Spinal cord (tissue), 9 donors: ENCODE measurements at regions not wholly inside any gene's neighbourhood (a gene's known extent, or its start where the extent isn't known, plus 50 kb on each side); places are given as distances from the start of the nearest gene placed in this dataset.

Experiments used
- DNase-seq, 6 donors: peaks; one replicate each; pipeline versions ENCODE4 v3.0.0 to v3.0.0-alpha.2; 2013 to 2015; ENCODE audit warnings: low spot score in 6 of 6, low read depth in 4 of 6
- H3K27ac ChIP-seq: one replicate; pipeline ENCODE4 v1.5.1; 2013; ENCODE audit warnings: low read depth, low read length, control low read depth
- H3K27me3 ChIP-seq: one replicate; pipeline ENCODE4 v1.6.1; 2013; ENCODE audit warnings: low read length; ENCODE audit not compliant: control insufficient read depth, insufficient read depth
- H3K36me3 ChIP-seq: one replicate; pipeline ENCODE4 v1.6.1; 2013; ENCODE audit warnings: low read length; ENCODE audit not compliant: control insufficient read depth, insufficient read depth
- H3K4me1 ChIP-seq: one replicate; pipeline ENCODE4 v1.6.1; 2013; ENCODE audit warnings: low read length; ENCODE audit not compliant: control insufficient read depth, insufficient read depth
- H3K4me3 ChIP-seq: one replicate; pipeline ENCODE4 v1.5.1; 2013; ENCODE audit warnings: low read depth, low read length, control low read depth
- H3K9me3 ChIP-seq: one replicate; pipeline ENCODE4 v1.6.1; 2013; ENCODE audit warnings: low read length; ENCODE audit not compliant: control insufficient read depth, insufficient read depth
- WGBS: methylation state at CpG from one replicate; pipeline ENCODE4 v1.1.5; 2013; ENCODE audit warnings: missing lambda C conversion rate; ENCODE audit not compliant: insufficient coverage; 5-methylcytosine and 5-hydroxymethylcytosine counted together
- donor health status: healthy.

GRCh38 chr4:188911707-188912106 lies 772.5 kb downstream of the TRIML1 start:
- H3K36me3 ChIP-seq, result no peaks in the 10 kb centered on the region
- H3K27ac ChIP-seq, result no peak overlapping the region
- no peak for DNase-seq
- H3K4me1 ChIP-seq, result no peaks in the 10 kb centered on the region
- no peaks in the 10 kb centered on the region for H3K27me3 ChIP-seq
- no peak overlapping the region for H3K4me3 ChIP-seq
- 100% methylated on average over 1 of the region's 5 CpGs for WGBS
- peaks cover 2% of the 10 kb centered on the region for H3K9me3 ChIP-seq

GRCh38 chr4:188915175-188915574 lies 775.9 kb downstream of the TRIML1 start:
- WGBS, result 81% methylated on average over 4 of the region's 5 CpGs

GRCh38 chr4:188918787-188919186 lies 779.5 kb downstream of the TRIML1 start:
- WGBS, result no CpG with 5 or more reads among the region's 2 CpGs
- peak in 1 of 6 donors; percentile 27 for DNase-seq
- no peaks in the 10 kb centered on the region for H3K36me3 ChIP-seq

More at GRCh38 chr4:188915175-188915574, 775.9 kb downstream of the TRIML1 start:
- no peak overlapping the region for H3K27ac ChIP-seq
- no peak overlapping the region for H3K4me3 ChIP-seq
- no peaks in the 10 kb centered on the region for H3K27me3 ChIP-seq
- peaks cover 10% of the 10 kb centered on the region for H3K9me3 ChIP-seq
- H3K4me1 ChIP-seq, result no peaks in the 10 kb centered on the region
- DNase-seq, result no peak
- H3K36me3 ChIP-seq, result no peaks in the 10 kb centered on the region

GRCh38 chr4:188930822-188931221 lies 791.6 kb downstream of the TRIML1 start:
- Histone ChIP-seq H3K27ac (no peak overlapping the region), H3K9me3 (peaks cover 7% of the 10 kb centered on the region), H3K4me3 (no peak overlapping the region), H3K27me3 (no peaks in the 10 kb centered on the region), H3K36me3 (no peaks in the 10 kb centered on the region), H3K4me1 (no peaks in the 10 kb centered on the region)
- peak in 1 of 6 donors; percentile 6 for DNase-seq
- 75% methylated on average over 2 of the region's 2 CpGs for WGBS

More at GRCh38 chr4:188918787-188919186, 779.5 kb downstream of the TRIML1 start:
- no peaks in the 10 kb centered on the region for H3K4me1 ChIP-seq
- no peak overlapping the region for H3K27ac ChIP-seq
- no peaks in the 10 kb centered on the region for H3K27me3 ChIP-seq
- no peak overlapping the region for H3K4me3 ChIP-seq
- H3K9me3 ChIP-seq, result peaks cover 10% of the 10 kb centered on the region

GRCh38 chr4:188934320-188934962 lies 795.2 kb downstream of the TRIML1 start:
- DNase-seq, result no peak
- WGBS, result 70% methylated on average over 1 of the region's 5 CpGs
- no peak overlapping the region for H3K4me3 ChIP-seq
- no peak overlapping the region for H3K27ac ChIP-seq
- H3K4me1 ChIP-seq, result no peaks in the 10 kb centered on the region
- H3K9me3 ChIP-seq, result peaks cover 7% of the 10 kb centered on the region
- H3K27me3 ChIP-seq, result no peaks in the 10 kb centered on the region
- no peaks in the 10 kb centered on the region for H3K36me3 ChIP-seq

GRCh38 chr4:188941524-188942119 lies 802.4 kb downstream of the TRIML1 start:
- H3K9me3 ChIP-seq, result no peaks in the 10 kb centered on the region
- H3K27me3 ChIP-seq, result no peaks in the 10 kb centered on the region
- WGBS, result 47% methylated on average over 3 of the region's 3 CpGs
- H3K27ac ChIP-seq, result no peak overlapping the region
- DNase-seq, result peak in 3 of 6 donors; percentile 3 to 41 (median 5)
- H3K4me3 ChIP-seq, result no peak overlapping the region
- no peaks in the 10 kb centered on the region for H3K36me3 ChIP-seq
- no peaks in the 10 kb centered on the region for H3K4me1 ChIP-seq

GRCh38 chr4:188942606-188943005 lies 803.4 kb downstream of the TRIML1 start:
- no peaks in the 10 kb centered on the region for H3K4me1 ChIP-seq
- no peak overlapping the region for H3K4me3 ChIP-seq
- no peaks in the 10 kb centered on the region for H3K36me3 ChIP-seq
- H3K9me3 ChIP-seq, result no peaks in the 10 kb centered on the region
- DNase-seq, result no peak
- H3K27ac ChIP-seq, result no peak overlapping the region
- no CpG with 5 or more reads among the region's 3 CpGs for WGBS
- H3K27me3 ChIP-seq, result no peaks in the 10 kb centered on the region

GRCh38 chr4:188949596-188949995 lies 810.4 kb downstream of the TRIML1 start:
- peak in 1 of 6 donors; percentile 51 for DNase-seq
- H3K27me3 ChIP-seq, result no peaks in the 10 kb centered on the region
- H3K4me3 ChIP-seq, result no peak overlapping the region
- H3K4me1 ChIP-seq, result no peaks in the 10 kb centered on the region
- H3K9me3 ChIP-seq, result no peaks in the 10 kb centered on the region
- no peaks in the 10 kb centered on the region for H3K36me3 ChIP-seq
- no peak overlapping the region for H3K27ac ChIP-seq
- WGBS, result no CpG with 5 or more reads among the region's 4 CpGs

- H3K4me1 ChIP-seq, result no peaks in the 10 kb centered on the region
- no CpG with 5 or more reads among the region's 2 CpGs for WGBS
- no peak overlapping the region for H3K27ac ChIP-seq
- no peaks in the 10 kb centered on the region for H3K9me3 ChIP-seq
- H3K27me3 ChIP-seq, result no peaks in the 10 kb centered on the region
- no peaks in the 10 kb centered on the region for H3K36me3 ChIP-seq
- DNase-seq, result no peak
- no peak overlapping the region for H3K4me3 ChIP-seq
Observed at GRCh38 chr4:188955066-188955465, 815.8 kb downstream of the TRIML1 start.

- H3K36me3 ChIP-seq, result no peaks in the 10 kb centered on the region
- WGBS, result no CpG with 5 or more reads among the region's 4 CpGs
- no peak overlapping the region for H3K27ac ChIP-seq
- H3K4me1 ChIP-seq, result no peaks in the 10 kb centered on the region
- no peak overlapping the region for H3K4me3 ChIP-seq
- no peaks in the 10 kb centered on the region for H3K9me3 ChIP-seq
- DNase-seq, result no peak
- no peaks in the 10 kb centered on the region for H3K27me3 ChIP-seq
Observed at GRCh38 chr4:188956566-188956965, 817.3 kb downstream of the TRIML1 start.
